ENCODE measurements at regions not wholly inside any gene's neighbourhood (a gene's known extent, or its start where the extent isn't known, plus 50 kb on each side); places are given as distances from the start of the nearest gene placed in this dataset.

- POLR2A ChIA-PET = no interaction called here
- CTCF ChIA-PET = no interaction called here
- H3K36me3 Mint-ChIP-seq = peaks cover 0 to 36% (median 24%) of the 10 kb centered on the region in 5 donors
These were observed 199.2 kb upstream of the NT5C1B start for GRCh38 chr2:18788592-18788991.

GRCh38 chr2:18787726-18788125 is 198.4 kb upstream of the NT5C1B start:
- DNase-seq (no peak), ATAC-seq (no peak)
- no peaks in the 10 kb centered on the region for H3K9me3 ChIP-seq (ENCODE audit: control insufficient read depth in 2 of 3, low read length in 3 of 3)
- Mint-ChIP-seq H3K4me1 (peaks cover 0 to 2% (median 0%) of the 10 kb centered on the region in 7 donors), H3K4me3 (no peak overlapping the region), H3K9me3 (peaks cover 0 to 15% (median 2%) of the 10 kb centered on the region in 11 donors), H3K27ac (no peak overlapping the region), H3K27me3 (no peaks in the 10 kb centered on the region), H3K36me3 (peaks cover 0 to 33% (median 29%) of the 10 kb centered on the region in 5 donors)
- intact Hi-C loops (cut with micrococcal nuclease) = no loop called here
- no peaks in the 10 kb centered on the region for H3K4me1 ChIP-seq (ENCODE audit: control insufficient read depth in 2 of 2, insufficient read depth in 2 of 2, low read length in 2 of 2)
- H3K4me3 ChIP-seq (ENCODE audit: low read length) = no peak overlapping the region
- H3K36me3 ChIP-seq (ENCODE audit: control insufficient read depth in 2 of 3, insufficient read depth in 3 of 3, low read length in 3 of 3) = no peaks in the 10 kb centered on the region
- ChIA-PET POLR2A (no interaction called here), CTCF (no interaction called here)
- H3K27ac ChIP-seq (ENCODE audit: low read depth, low read length) = no peak overlapping the region
- no peaks in the 10 kb centered on the region for H3K27me3 ChIP-seq (ENCODE audit: control insufficient read depth in 2 of 2, insufficient read depth in 2 of 2, low read length in 2 of 2)

More at GRCh38 chr2:18788592-18788991, 199.2 kb upstream of the NT5C1B start:
- no peaks in the 10 kb centered on the region for H3K36me3 ChIP-seq (ENCODE audit: control insufficient read depth in 2 of 3, insufficient read depth in 3 of 3, low read length in 3 of 3)
- Mint-ChIP-seq H3K9me3 (peaks cover 0 to 15% (median 2%) of the 10 kb centered on the region in 11 donors), H3K4me3 (no peak overlapping the region), H3K27me3 (no peaks in the 10 kb centered on the region), H3K4me1 (peaks cover 0 to 3% (median 0%) of the 10 kb centered on the region in 7 donors), H3K27ac (no peak overlapping the region)
- ATAC-seq (no peak), DNase-seq (no peak)
- intact Hi-C loops (cut with micrococcal nuclease) = no loop called here
- no peaks in the 10 kb centered on the region for H3K9me3 ChIP-seq (ENCODE audit: control insufficient read depth in 2 of 3, low read length in 3 of 3)
- H3K27ac ChIP-seq (ENCODE audit: low read depth, low read length) = no peak overlapping the region
- H3K4me3 ChIP-seq (ENCODE audit: low read length) = no peak overlapping the region
- H3K4me1 ChIP-seq (ENCODE audit: control insufficient read depth in 2 of 2, insufficient read depth in 2 of 2, low read length in 2 of 2) = no peaks in the 10 kb centered on the region
- no peaks in the 10 kb centered on the region for H3K27me3 ChIP-seq (ENCODE audit: control insufficient read depth in 2 of 2, insufficient read depth in 2 of 2, low read length in 2 of 2)

GRCh38 chr2:18784245-18784644 is 194.9 kb upstream of the NT5C1B start:
- Mint-ChIP-seq H3K36me3 (peaks cover 0 to 35% (median 29%) of the 10 kb centered on the region in 5 donors), H3K4me3 (no peak overlapping the region), H3K27me3 (no peaks in the 10 kb centered on the region), H3K9me3 (peaks cover 0 to 15% (median 2%) of the 10 kb centered on the region in 11 donors), H3K27ac (no peak overlapping the region), H3K4me1 (no peaks in the 10 kb centered on the region)
- CTCF ChIA-PET = no interaction called here
- no peaks in the 10 kb centered on the region for H3K4me1 ChIP-seq (ENCODE audit: control insufficient read depth in 2 of 2, insufficient read depth in 2 of 2, low read length in 2 of 2)
- H3K36me3 ChIP-seq (ENCODE audit: control insufficient read depth in 2 of 3, insufficient read depth in 3 of 3, low read length in 3 of 3) = no peaks in the 10 kb centered on the region
- DNase-seq = no peak
- POLR2A ChIA-PET = no interaction called here
- no peak overlapping the region for H3K4me3 ChIP-seq (ENCODE audit: low read length)
- no peak for ATAC-seq
- intact Hi-C loops (cut with micrococcal nuclease) = no loop called here
- no peak overlapping the region for H3K27ac ChIP-seq (ENCODE audit: low read depth, low read length)
- no peaks in the 10 kb centered on the region for H3K9me3 ChIP-seq (ENCODE audit: control insufficient read depth in 2 of 3, low read length in 3 of 3)
- no peaks in the 10 kb centered on the region for H3K27me3 ChIP-seq (ENCODE audit: control insufficient read depth in 2 of 2, insufficient read depth in 2 of 2, low read length in 2 of 2)

- no peak overlapping the region for H3K27ac Mint-ChIP-seq
- H3K27me3 ChIP-seq (ENCODE audit: control insufficient read depth in 2 of 2, insufficient read depth in 2 of 2, low read length in 2 of 2) = no peaks in the 10 kb centered on the region
- no peaks in the 10 kb centered on the region for H3K4me1 ChIP-seq (ENCODE audit: control insufficient read depth in 2 of 2, insufficient read depth in 2 of 2, low read length in 2 of 2)
- H3K4me1 Mint-ChIP-seq = no peaks in the 10 kb centered on the region
- H3K36me3 ChIP-seq (ENCODE audit: control insufficient read depth in 2 of 3, insufficient read depth in 3 of 3, low read length in 3 of 3) = no peaks in the 10 kb centered on the region
- no peak overlapping the region for H3K27ac ChIP-seq (ENCODE audit: low read depth, low read length)
- no peaks in the 10 kb centered on the region for H3K9me3 ChIP-seq (ENCODE audit: control insufficient read depth in 2 of 3, low read length in 3 of 3)
- ChIA-PET CTCF (no interaction called here), POLR2A (no interaction called here)
- H3K4me3 ChIP-seq (ENCODE audit: low read length) = no peak overlapping the region
- H3K36me3 Mint-ChIP-seq = peaks cover 0 to 29% (median 22%) of the 10 kb centered on the region in 5 donors
- ATAC-seq (no peak), DNase-seq (no peak)
- H3K27me3 Mint-ChIP-seq = no peaks in the 10 kb centered on the region
- no peak overlapping the region for H3K4me3 Mint-ChIP-seq
- H3K9me3 Mint-ChIP-seq = peaks cover 0 to 15% (median 2%) of the 10 kb centered on the region in 11 donors
- intact Hi-C loops (cut with micrococcal nuclease) = no loop called here
These were observed 192.3 kb upstream of the NT5C1B start for GRCh38 chr2:18781541-18782280.

- Histone ChIP-seq H3K4me3 (ENCODE audit: low read length) (no peak overlapping the region), H3K4me1 (ENCODE audit: control insufficient read depth in 2 of 2, insufficient read depth in 2 of 2, low read length in 2 of 2) (no peaks in the 10 kb centered on the region), H3K27ac (ENCODE audit: low read depth, low read length) (no peak overlapping the region), H3K9me3 (ENCODE audit: control insufficient read depth in 2 of 3, low read length in 3 of 3) (no peaks in the 10 kb centered on the region), H3K27me3 (ENCODE audit: control insufficient read depth in 2 of 2, insufficient read depth in 2 of 2, low read length in 2 of 2) (no peaks in the 10 kb centered on the region), H3K36me3 (ENCODE audit: control insufficient read depth in 2 of 3, insufficient read depth in 3 of 3, low read length in 3 of 3) (no peaks in the 10 kb centered on the region)
- Mint-ChIP-seq H3K36me3 (peaks cover 0 to 16% (median 6%) of the 10 kb centered on the region in 5 donors), H3K27ac (no peak overlapping the region), H3K27me3 (no peaks in the 10 kb centered on the region), H3K4me1 (no peaks in the 10 kb centered on the region), H3K9me3 (peaks cover 0 to 4% (median 0%) of the 10 kb centered on the region in 11 donors), H3K4me3 (no peak overlapping the region)
- no peak for DNase-seq
- intact Hi-C loops (cut with micrococcal nuclease) = no loop called here
- no peak for ATAC-seq
- ChIA-PET CTCF (no interaction called here), POLR2A (no interaction called here)
These were observed 188.0 kb upstream of the NT5C1B start for GRCh38 chr2:18777250-18777812.

GRCh38 chr2:18771212-18771611 is 181.8 kb upstream of the NT5C1B start:
- POLR2A ChIA-PET = no interaction called here
- Histone ChIP-seq H3K27ac (ENCODE audit: low read depth, low read length) (no peak overlapping the region), H3K27me3 (ENCODE audit: control insufficient read depth in 2 of 2, insufficient read depth in 2 of 2, low read length in 2 of 2) (no peaks in the 10 kb centered on the region), H3K36me3 (ENCODE audit: control insufficient read depth in 2 of 3, insufficient read depth in 3 of 3, low read length in 3 of 3) (no peaks in the 10 kb centered on the region), H3K9me3 (ENCODE audit: control insufficient read depth in 2 of 3, low read length in 3 of 3) (peaks cover 0 to 3% (median 0%) of the 10 kb centered on the region in 3 experiments), H3K4me3 (ENCODE audit: low read length) (no peak overlapping the region), H3K4me1 (ENCODE audit: control insufficient read depth in 2 of 2, insufficient read depth in 2 of 2, low read length in 2 of 2) (no peaks in the 10 kb centered on the region)
- peaks cover 0 to 38% (median 14%) of the 10 kb centered on the region in 5 donors for H3K36me3 Mint-ChIP-seq
- CTCF ChIA-PET = no interaction called here
- H3K4me1 Mint-ChIP-seq = no peaks in the 10 kb centered on the region
- H3K27me3 Mint-ChIP-seq = no peaks in the 10 kb centered on the region
- peaks cover 2 to 22% (median 12%) of the 10 kb centered on the region in 11 donors for H3K9me3 Mint-ChIP-seq
- DNase-seq = no peak
- no peak for ATAC-seq
- H3K4me3 Mint-ChIP-seq = no peak overlapping the region
- intact Hi-C loops (cut with micrococcal nuclease) = no loop called here
- no peak overlapping the region for H3K27ac Mint-ChIP-seq

GRCh38 chr2:18763338-18763737 is 174.0 kb upstream of the NT5C1B start:
- ATAC-seq (no peak), DNase-seq (no peak)
- Histone ChIP-seq H3K36me3 (ENCODE audit: control insufficient read depth in 2 of 3, insufficient read depth in 3 of 3, low read length in 3 of 3) (no peaks in the 10 kb centered on the region), H3K4me3 (ENCODE audit: low read length) (no peak overlapping the region), H3K4me1 (ENCODE audit: control insufficient read depth in 2 of 2, insufficient read depth in 2 of 2, low read length in 2 of 2) (no peaks in the 10 kb centered on the region), H3K27ac (ENCODE audit: low read depth, low read length) (no peak overlapping the region), H3K27me3 (ENCODE audit: control insufficient read depth in 2 of 2, insufficient read depth in 2 of 2, low read length in 2 of 2) (no peaks in the 10 kb centered on the region), H3K9me3 (ENCODE audit: control insufficient read depth in 2 of 3, low read length in 3 of 3) (no peaks in the 10 kb centered on the region)
- CTCF ChIA-PET = no interaction called here
- POLR2A ChIA-PET = no interaction called here
- peaks cover 0 to 35% (median 17%) of the 10 kb centered on the region in 5 donors for H3K36me3 Mint-ChIP-seq
- no peak overlapping the region for H3K4me3 Mint-ChIP-seq
- H3K9me3 Mint-ChIP-seq = peaks cover under 1 to 25% (median 7%) of the 10 kb centered on the region in 11 donors
- H3K27me3 Mint-ChIP-seq = no peaks in the 10 kb centered on the region
- no peak overlapping the region for H3K27ac Mint-ChIP-seq
- intact Hi-C loops (cut with micrococcal nuclease) = no loop called here
- H3K4me1 Mint-ChIP-seq = no peaks in the 10 kb centered on the region
